HL-60 (cell line): ENCODE measurements at regions not wholly inside any gene's neighbourhood (a gene's known extent, or its start where the extent isn't known, plus 50 kb on each side); places are given as distances from the start of the nearest gene placed in this dataset.

ENCODE experiments used
- DNase-seq, 2 experiments: peaks; one replicate each; pipeline ENCODE4 v3.0.0-alpha.2; 2010 to 2020; ENCODE audit warnings: low read depth in 1 of 2, low spot score in 1 of 2
- H3K27ac ChIP-seq: fragments of 250-450 bp; sonication (Bioruptor Pico); replicated peaks from 2 replicates; pipeline ENCODE4 v1.5.1; 2020; ENCODE audit warnings: mild to moderate bottlenecking, moderate library complexity
- H3K27me3 ChIP-seq: fragments of 250-450 bp; sonication (Bioruptor Pico); 2 replicates; pipeline ENCODE4 v1.5.1; 2021; ENCODE audit warnings: mild to moderate bottlenecking, moderate library complexity; ENCODE audit not compliant: insufficient read depth, poor library complexity, severe bottlenecking
- H3K4me3 ChIP-seq: replicated peaks from 2 replicates; pipeline ENCODE4 v1.5.1; 2011; ENCODE audit warnings: mild to moderate bottlenecking, control low read depth, low read length; ENCODE audit not compliant: insufficient read depth
- GABPA ChIP-seq: IDR thresholded peaks from 2 replicates; pipeline ENCODE4 v1.6.1; 2012; ENCODE audit warnings: low read depth
- POLR2AphosphoS5 ChIP-seq: IDR thresholded peaks from 2 replicates; pipeline ENCODE4 v1.6.1; 2012; ENCODE audit warnings: low read depth
- SPI1 ChIP-seq: IDR thresholded peaks from 2 replicates; pipeline ENCODE4 v1.6.1; 2012; ENCODE audit warnings: low read depth, mild to moderate bottlenecking, borderline replicate concordance
- TF ChIP-seq, protein P1 (sequence below): IDR thresholded peaks from one replicate; pipeline ENCODE4 v1.5.1; 2011; ENCODE audit warnings: low read length, control low read depth, inconsistent platforms; ENCODE audit not compliant: insufficient read depth
- TF ChIP-seq, protein P2 (sequence below): IDR thresholded peaks from 2 replicates; pipeline ENCODE4 v1.6.1; 2012; ENCODE audit warnings: low read depth; ENCODE audit not compliant: insufficient replicate concordance

- no peak for DNase-seq
- no peak for TF ChIP-seq POLR2AphosphoS5
- TF ChIP-seq GABPA = no peak
- no peak for TF ChIP-seq SPI1
- TF ChIP-seq, protein P1, sequence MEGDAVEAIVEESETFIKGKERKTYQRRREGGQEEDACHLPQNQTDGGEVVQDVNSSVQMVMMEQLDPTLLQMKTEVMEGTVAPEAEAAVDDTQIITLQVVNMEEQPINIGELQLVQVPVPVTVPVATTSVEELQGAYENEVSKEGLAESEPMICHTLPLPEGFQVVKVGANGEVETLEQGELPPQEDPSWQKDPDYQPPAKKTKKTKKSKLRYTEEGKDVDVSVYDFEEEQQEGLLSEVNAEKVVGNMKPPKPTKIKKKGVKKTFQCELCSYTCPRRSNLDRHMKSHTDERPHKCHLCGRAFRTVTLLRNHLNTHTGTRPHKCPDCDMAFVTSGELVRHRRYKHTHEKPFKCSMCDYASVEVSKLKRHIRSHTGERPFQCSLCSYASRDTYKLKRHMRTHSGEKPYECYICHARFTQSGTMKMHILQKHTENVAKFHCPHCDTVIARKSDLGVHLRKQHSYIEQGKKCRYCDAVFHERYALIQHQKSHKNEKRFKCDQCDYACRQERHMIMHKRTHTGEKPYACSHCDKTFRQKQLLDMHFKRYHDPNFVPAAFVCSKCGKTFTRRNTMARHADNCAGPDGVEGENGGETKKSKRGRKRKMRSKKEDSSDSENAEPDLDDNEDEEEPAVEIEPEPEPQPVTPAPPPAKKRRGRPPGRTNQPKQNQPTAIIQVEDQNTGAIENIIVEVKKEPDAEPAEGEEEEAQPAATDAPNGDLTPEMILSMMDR = no peak
- TF ChIP-seq, protein P2, sequence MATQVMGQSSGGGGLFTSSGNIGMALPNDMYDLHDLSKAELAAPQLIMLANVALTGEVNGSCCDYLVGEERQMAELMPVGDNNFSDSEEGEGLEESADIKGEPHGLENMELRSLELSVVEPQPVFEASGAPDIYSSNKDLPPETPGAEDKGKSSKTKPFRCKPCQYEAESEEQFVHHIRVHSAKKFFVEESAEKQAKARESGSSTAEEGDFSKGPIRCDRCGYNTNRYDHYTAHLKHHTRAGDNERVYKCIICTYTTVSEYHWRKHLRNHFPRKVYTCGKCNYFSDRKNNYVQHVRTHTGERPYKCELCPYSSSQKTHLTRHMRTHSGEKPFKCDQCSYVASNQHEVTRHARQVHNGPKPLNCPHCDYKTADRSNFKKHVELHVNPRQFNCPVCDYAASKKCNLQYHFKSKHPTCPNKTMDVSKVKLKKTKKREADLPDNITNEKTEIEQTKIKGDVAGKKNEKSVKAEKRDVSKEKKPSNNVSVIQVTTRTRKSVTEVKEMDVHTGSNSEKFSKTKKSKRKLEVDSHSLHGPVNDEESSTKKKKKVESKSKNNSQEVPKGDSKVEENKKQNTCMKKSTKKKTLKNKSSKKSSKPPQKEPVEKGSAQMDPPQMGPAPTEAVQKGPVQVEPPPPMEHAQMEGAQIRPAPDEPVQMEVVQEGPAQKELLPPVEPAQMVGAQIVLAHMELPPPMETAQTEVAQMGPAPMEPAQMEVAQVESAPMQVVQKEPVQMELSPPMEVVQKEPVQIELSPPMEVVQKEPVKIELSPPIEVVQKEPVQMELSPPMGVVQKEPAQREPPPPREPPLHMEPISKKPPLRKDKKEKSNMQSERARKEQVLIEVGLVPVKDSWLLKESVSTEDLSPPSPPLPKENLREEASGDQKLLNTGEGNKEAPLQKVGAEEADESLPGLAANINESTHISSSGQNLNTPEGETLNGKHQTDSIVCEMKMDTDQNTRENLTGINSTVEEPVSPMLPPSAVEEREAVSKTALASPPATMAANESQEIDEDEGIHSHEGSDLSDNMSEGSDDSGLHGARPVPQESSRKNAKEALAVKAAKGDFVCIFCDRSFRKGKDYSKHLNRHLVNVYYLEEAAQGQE = no peak
- Histone ChIP-seq H3K27me3 (no peaks in the 10 kb centered on the region), H3K27ac (no peak overlapping the region), H3K4me3 (no peak overlapping the region)
Measured at GRCh38 chr6:166760288-166760687, 133.2 kb upstream of the RPS6KA2 start.

GRCh38 chr6:166758136-166758704 lies 131.2 kb upstream of the RPS6KA2 start:
- Histone ChIP-seq H3K27me3 (no peaks in the 10 kb centered on the region), H3K27ac (no peak overlapping the region), H3K4me3 (no peak overlapping the region)
- TF ChIP-seq GABPA = no peak
- TF ChIP-seq, protein P1 = no peak
- TF ChIP-seq, protein P2 = no peak
- TF ChIP-seq SPI1 = no peak
- no peak for TF ChIP-seq POLR2AphosphoS5
- no peak for DNase-seq

GRCh38 chr6:166757232-166758135 lies 130.4 kb upstream of the RPS6KA2 start:
- H3K4me3 ChIP-seq = no peak overlapping the region
- DNase-seq = no peak
- H3K27ac ChIP-seq = no peak overlapping the region
- H3K27me3 ChIP-seq = no peaks in the 10 kb centered on the region
- TF ChIP-seq SPI1 (no peak), GABPA (no peak), POLR2AphosphoS5 (no peak)
- TF ChIP-seq, protein P1 = no peak
- TF ChIP-seq, protein P2 = no peak
